ENCODE measurements at regions not wholly inside any gene's neighbourhood (a gene's known extent, or its start where the extent isn't known, plus 50 kb on each side); places are given as distances from the start of the nearest gene placed in this dataset.

DNA sequence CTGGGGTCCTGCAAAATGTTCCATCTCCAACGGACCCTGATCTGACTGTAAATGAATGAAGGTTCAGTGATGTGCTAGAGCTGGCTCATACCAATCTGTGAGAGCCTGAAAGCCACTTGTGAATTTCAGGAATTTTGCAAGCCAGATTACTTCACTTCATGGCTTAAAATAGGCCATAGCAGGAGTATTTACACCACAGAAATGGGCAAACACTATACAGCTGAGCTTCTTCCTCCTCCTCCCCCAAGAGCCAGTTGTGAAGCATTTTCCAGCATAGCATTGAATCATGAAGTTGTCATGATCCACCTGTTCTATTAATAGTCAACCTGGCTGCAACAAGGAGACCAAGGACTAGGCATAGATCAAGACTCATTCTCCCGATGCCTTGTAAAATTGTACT lies 141.3 kb upstream of the RASSF8 start:
- no peak overlapping the region for H3K9ac ChIP-seq (ENCODE audit: low read length)
- H3K36me3 ChIP-seq (ENCODE audit: control insufficient read depth, low read depth, low read length): no peaks in the 10 kb centered on the region
- no peak overlapping the region for H3K4me3 ChIP-seq (ENCODE audit: low read length)
- H3K9me3 ChIP-seq (ENCODE audit: control insufficient read depth, low read depth, low read length): no peaks in the 10 kb centered on the region
- H3K27me3 ChIP-seq (ENCODE audit: control insufficient read depth, insufficient read depth, low read length): no peaks in the 10 kb centered on the region
- no peaks in the 10 kb centered on the region for H3K4me1 ChIP-seq (ENCODE audit: control insufficient read depth, low read depth, low read length)
- no peak overlapping the region for H3K27ac ChIP-seq (ENCODE audit: low read length)

DNA sequence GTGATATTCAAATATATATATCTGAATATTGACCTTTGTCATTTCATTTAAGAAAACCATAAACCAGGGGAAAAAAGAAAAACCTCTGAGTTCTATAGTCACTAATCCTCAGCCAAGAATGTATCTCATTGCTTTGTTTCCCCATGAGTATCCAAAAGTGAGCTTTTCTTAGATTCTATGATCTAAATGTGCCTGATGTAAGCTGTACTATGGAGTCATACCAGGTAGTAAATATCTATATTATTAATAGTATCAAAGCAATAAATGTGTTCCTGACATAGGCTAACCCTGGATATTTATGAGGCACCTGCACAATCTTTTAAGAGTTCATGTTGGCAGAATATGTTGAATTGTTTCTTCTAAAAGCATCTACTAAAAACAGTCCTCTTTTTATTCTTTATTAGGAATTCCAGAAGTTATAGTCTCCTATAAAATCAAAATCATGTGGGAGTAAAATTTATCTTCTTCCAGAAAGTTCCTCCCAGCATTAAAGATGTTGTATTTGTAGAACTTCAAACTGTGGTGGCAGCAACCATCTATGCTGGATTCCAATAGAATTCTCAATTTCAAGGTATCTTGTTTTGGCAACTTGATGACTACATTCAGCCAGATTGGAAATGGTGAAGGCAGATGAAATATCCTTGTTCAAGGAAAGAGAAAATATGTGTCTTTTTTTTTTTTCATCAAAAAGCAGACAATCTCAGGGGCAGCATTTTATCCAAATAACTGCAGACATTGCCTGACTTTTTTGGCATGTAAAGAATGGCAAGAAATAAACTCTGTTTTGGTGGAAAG lies 139.7 kb upstream of the RASSF8 start:
- H3K4me3 ChIP-seq (ENCODE audit: low read length): no peak overlapping the region
- H3K4me1 ChIP-seq (ENCODE audit: control insufficient read depth, low read depth, low read length): no peaks in the 10 kb centered on the region
- no peaks in the 10 kb centered on the region for H3K27me3 ChIP-seq (ENCODE audit: control insufficient read depth, insufficient read depth, low read length)
- H3K9me3 ChIP-seq (ENCODE audit: control insufficient read depth, low read depth, low read length): no peaks in the 10 kb centered on the region
- H3K36me3 ChIP-seq (ENCODE audit: control insufficient read depth, low read depth, low read length): no peaks in the 10 kb centered on the region
- H3K27ac ChIP-seq (ENCODE audit: low read length): no peak overlapping the region
- no peak overlapping the region for H3K9ac ChIP-seq (ENCODE audit: low read length)

DNA sequence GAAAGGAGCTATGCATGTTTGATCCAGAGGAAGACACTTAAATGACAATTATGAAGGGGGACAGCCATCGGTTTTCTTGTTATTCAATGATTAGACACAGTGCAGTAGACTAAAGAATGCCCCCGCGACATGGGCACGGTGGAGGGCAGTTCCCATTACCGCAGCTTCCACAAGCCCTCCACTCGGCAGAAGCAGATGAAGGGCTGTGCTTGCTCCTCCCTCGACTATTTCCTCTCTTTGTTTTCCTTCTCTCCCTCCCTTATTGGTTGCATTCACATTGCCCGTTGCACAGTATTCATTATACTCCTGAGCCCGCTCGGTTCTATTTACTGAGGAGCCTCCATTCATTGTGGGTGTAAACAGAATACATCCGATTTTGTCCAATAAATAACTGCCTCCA lies 138.8 kb upstream of the RASSF8 start:
- Histone ChIP-seq H3K27ac (ENCODE audit: low read length) (no peak overlapping the region), H3K36me3 (ENCODE audit: control insufficient read depth, low read depth, low read length) (no peaks in the 10 kb centered on the region), H3K9me3 (ENCODE audit: control insufficient read depth, low read depth, low read length) (no peaks in the 10 kb centered on the region), H3K4me3 (ENCODE audit: low read length) (no peak overlapping the region), H3K4me1 (ENCODE audit: control insufficient read depth, low read depth, low read length) (no peaks in the 10 kb centered on the region), H3K9ac (ENCODE audit: low read length) (no peak overlapping the region), H3K27me3 (ENCODE audit: control insufficient read depth, insufficient read depth, low read length) (no peaks in the 10 kb centered on the region)

DNA sequence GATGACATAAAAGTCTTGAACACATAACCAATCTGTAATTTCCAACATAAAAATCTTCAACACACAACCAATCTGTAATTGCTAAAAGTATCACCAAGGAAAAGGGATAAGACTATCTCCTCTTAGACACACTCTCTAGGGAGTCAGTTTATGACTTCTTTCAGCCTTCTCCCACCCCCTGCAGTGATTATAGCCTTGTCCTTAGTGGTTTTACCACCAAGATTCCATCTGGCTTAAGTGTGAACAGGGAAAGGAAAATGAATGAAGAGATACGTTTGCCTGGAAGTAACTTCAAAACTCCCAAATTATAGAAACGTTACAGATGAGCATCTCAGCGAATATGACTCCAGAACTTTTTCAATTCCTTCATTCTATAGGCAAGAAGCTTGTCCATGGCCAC lies 136.2 kb upstream of the RASSF8 start:
- Histone ChIP-seq H3K27ac (ENCODE audit: low read length) (no peak overlapping the region), H3K4me1 (ENCODE audit: control insufficient read depth, low read depth, low read length) (no peaks in the 10 kb centered on the region), H3K4me3 (ENCODE audit: low read length) (no peak overlapping the region), H3K9ac (ENCODE audit: low read length) (no peak overlapping the region), H3K36me3 (ENCODE audit: control insufficient read depth, low read depth, low read length) (no peaks in the 10 kb centered on the region), H3K9me3 (ENCODE audit: control insufficient read depth, low read depth, low read length) (no peaks in the 10 kb centered on the region), H3K27me3 (ENCODE audit: control insufficient read depth, insufficient read depth, low read length) (no peaks in the 10 kb centered on the region)

DNA sequence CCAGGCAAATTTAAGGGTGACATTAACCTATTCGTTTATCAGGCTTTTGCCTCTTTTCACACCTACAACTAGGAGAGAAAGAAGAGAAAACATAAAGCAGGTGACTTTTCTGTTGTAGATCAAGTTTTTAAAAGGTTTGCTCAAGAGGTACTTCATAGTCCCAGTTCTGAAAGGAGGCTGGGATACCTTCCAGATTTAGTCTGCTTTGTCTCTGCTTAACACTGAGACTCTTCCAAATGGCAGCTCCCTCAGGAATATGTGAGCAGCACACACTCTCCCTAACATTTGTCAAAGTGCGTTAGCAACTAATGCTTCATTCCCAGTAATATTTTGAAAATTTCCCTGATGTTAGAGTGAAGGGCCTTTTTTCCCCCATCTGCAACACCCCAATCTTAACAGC lies 133.7 kb upstream of the RASSF8 start:
- Histone ChIP-seq H3K27me3 (ENCODE audit: control insufficient read depth, insufficient read depth, low read length) (no peaks in the 10 kb centered on the region), H3K36me3 (ENCODE audit: control insufficient read depth, low read depth, low read length) (no peaks in the 10 kb centered on the region), H3K9ac (ENCODE audit: low read length) (no peak overlapping the region), H3K9me3 (ENCODE audit: control insufficient read depth, low read depth, low read length) (no peaks in the 10 kb centered on the region), H3K4me1 (ENCODE audit: control insufficient read depth, low read depth, low read length) (no peaks in the 10 kb centered on the region), H3K27ac (ENCODE audit: low read length) (no peak overlapping the region), H3K4me3 (ENCODE audit: low read length) (no peak overlapping the region)

DNA sequence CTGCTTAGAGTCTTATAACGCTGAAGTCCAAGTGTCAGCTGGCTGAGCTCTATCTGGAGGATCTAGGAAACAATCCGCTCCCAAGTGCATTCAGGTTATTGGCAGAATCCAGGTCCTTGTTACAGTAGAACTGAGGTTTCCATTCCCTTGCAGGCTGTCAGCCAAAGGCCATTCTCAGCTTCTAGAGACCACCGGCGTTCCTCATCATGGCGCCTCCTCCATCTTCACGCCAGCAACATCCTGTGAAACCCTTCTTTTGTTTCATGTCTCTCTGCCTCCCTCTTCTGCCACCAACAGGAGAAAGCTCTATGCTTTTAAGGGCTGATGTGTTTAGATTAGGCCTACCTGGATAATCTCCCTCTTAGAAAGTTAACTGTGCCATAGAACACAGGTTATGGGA lies 133.0 kb upstream of the RASSF8 start:
- H3K36me3 ChIP-seq (ENCODE audit: control insufficient read depth, low read depth, low read length): no peaks in the 10 kb centered on the region
- no peak overlapping the region for H3K27ac ChIP-seq (ENCODE audit: low read length)
- H3K9ac ChIP-seq (ENCODE audit: low read length): no peak overlapping the region
- no peaks in the 10 kb centered on the region for H3K9me3 ChIP-seq (ENCODE audit: control insufficient read depth, low read depth, low read length)
- H3K4me1 ChIP-seq (ENCODE audit: control insufficient read depth, low read depth, low read length): no peaks in the 10 kb centered on the region
- no peak overlapping the region for H3K4me3 ChIP-seq (ENCODE audit: low read length)
- no peaks in the 10 kb centered on the region for H3K27me3 ChIP-seq (ENCODE audit: control insufficient read depth, insufficient read depth, low read length)

DNA sequence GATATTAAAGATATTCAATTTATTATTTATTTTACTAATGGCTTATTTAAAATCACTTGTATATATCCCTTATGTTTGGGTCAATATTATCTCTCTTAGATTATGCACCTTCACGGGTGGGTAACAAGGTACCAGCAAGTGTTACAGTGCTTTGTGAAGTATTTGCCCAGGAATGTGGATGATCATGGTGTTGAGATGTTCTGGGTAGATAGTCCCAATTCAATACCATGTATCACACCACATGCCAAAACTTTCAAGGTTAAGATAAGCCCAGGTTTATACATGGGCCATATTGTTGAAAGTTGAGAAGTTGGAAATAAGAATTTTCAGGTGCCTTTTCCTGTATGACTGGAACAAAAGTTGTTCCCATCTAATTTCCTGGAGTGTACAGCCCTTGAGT lies 131.3 kb upstream of the RASSF8 start:
- Histone ChIP-seq H3K36me3 (ENCODE audit: control insufficient read depth, low read depth, low read length) (no peaks in the 10 kb centered on the region), H3K4me3 (ENCODE audit: low read length) (no peak overlapping the region)

DNA sequence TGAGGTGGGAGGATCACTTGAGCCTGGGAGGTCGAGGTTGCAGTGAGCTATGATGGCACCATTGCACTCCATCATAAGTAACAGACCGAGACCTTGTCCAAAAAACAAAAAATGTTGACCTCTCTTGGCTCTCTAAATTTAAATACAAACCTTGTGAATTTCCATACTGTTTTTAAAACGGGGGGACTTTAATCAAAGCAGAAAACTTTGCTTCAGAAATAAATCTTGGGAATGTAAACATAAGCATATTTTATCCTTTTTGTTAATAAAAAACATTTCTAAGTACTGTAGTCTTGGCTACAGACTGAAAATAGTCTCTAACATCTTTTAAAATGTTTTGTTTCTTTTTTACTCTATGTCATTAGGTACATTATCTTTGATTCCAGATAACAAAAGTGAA lies 130.7 kb upstream of the RASSF8 start:
- H3K4me1 ChIP-seq (ENCODE audit: control insufficient read depth, low read depth, low read length): no peaks in the 10 kb centered on the region

More for the DNA sequence above, 131.3 kb upstream of the RASSF8 start:
- H3K4me1 ChIP-seq (ENCODE audit: control insufficient read depth, low read depth, low read length): no peaks in the 10 kb centered on the region
- no peak overlapping the region for H3K9ac ChIP-seq (ENCODE audit: low read length)
- no peaks in the 10 kb centered on the region for H3K9me3 ChIP-seq (ENCODE audit: control insufficient read depth, low read depth, low read length)
- H3K27ac ChIP-seq (ENCODE audit: low read length): no peak overlapping the region
- H3K27me3 ChIP-seq (ENCODE audit: control insufficient read depth, insufficient read depth, low read length): no peaks in the 10 kb centered on the region

DNA sequence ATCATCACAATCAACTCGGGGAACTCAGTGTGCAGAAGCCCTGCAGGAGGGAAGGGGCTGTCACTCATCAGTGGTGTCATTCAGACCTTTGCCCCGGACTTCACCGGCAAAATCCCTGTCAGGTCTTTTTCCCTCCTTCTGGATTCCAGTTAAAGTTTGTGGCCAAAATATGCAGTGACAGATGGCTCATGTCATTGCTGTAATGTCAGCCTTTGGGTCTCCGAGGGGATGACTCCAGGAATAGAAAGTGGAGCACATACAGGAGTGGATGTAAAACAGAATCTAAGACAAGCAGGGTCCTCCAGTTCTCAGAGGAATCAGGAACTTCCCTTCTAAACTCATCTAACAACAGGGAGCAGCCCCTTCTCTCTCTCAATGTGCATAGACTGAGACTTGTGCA lies 130.3 kb upstream of the RASSF8 start:
- H3K36me3 ChIP-seq (ENCODE audit: control insufficient read depth, low read depth, low read length): no peaks in the 10 kb centered on the region
- no peaks in the 10 kb centered on the region for H3K4me1 ChIP-seq (ENCODE audit: control insufficient read depth, low read depth, low read length)
- no peak overlapping the region for H3K27ac ChIP-seq (ENCODE audit: low read length)
- H3K27me3 ChIP-seq (ENCODE audit: control insufficient read depth, insufficient read depth, low read length): no peaks in the 10 kb centered on the region
- no peak overlapping the region for H3K4me3 ChIP-seq (ENCODE audit: low read length)
- no peak overlapping the region for H3K9ac ChIP-seq (ENCODE audit: low read length)
- no peaks in the 10 kb centered on the region for H3K9me3 ChIP-seq (ENCODE audit: control insufficient read depth, low read depth, low read length)

More for the DNA sequence above, 130.7 kb upstream of the RASSF8 start:
- no peak overlapping the region for H3K9ac ChIP-seq (ENCODE audit: low read length)
- H3K27ac ChIP-seq (ENCODE audit: low read length): no peak overlapping the region
- no peaks in the 10 kb centered on the region for H3K27me3 ChIP-seq (ENCODE audit: control insufficient read depth, insufficient read depth, low read length)
- no peak overlapping the region for H3K4me3 ChIP-seq (ENCODE audit: low read length)
- no peaks in the 10 kb centered on the region for H3K9me3 ChIP-seq (ENCODE audit: control insufficient read depth, low read depth, low read length)
- H3K36me3 ChIP-seq (ENCODE audit: control insufficient read depth, low read depth, low read length): no peaks in the 10 kb centered on the region

DNA sequence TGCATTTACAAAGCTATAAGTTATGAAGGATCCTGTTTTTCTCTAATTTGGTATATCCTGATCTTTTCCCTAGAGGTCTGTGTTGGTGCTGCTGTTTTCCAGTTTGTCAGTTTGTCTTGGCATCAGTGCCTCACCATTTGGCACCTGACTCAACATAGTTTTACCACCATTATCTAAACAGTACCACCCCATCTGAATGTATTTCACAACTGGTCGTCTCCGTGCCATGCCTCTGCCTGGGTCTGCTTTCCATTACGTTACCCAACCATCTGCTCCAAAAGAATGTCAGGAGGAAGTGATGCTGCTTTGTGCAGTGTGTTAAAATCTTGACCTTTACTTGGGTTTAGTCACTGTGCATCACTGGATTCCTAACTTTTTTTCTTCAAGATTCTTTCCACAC lies 129.3 kb upstream of the RASSF8 start:
- Histone ChIP-seq H3K27ac (ENCODE audit: low read length) (no peak overlapping the region), H3K9me3 (ENCODE audit: control insufficient read depth, low read depth, low read length) (no peaks in the 10 kb centered on the region), H3K4me3 (ENCODE audit: low read length) (no peak overlapping the region), H3K4me1 (ENCODE audit: control insufficient read depth, low read depth, low read length) (no peaks in the 10 kb centered on the region), H3K9ac (ENCODE audit: low read length) (no peak overlapping the region), H3K36me3 (ENCODE audit: control insufficient read depth, low read depth, low read length) (no peaks in the 10 kb centered on the region), H3K27me3 (ENCODE audit: control insufficient read depth, insufficient read depth, low read length) (no peaks in the 10 kb centered on the region)

DNA sequence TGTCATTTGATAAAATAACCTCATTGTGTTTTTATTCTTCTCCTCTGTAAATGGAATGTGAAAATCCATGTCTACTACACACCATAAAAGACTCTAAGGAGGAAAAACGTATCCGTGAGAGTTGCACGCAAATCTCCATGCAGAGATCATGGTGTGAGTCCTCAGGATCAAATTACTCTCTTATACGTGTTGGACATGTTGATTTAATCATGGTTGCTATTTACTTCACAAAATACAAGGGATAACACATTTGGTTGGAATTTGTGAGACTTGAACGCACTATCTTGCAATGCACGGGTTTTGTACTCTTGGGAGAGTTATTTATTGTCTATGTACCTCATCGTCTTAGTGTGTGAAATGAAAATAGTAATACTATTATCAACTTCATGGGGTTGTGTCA lies 128.0 kb upstream of the RASSF8 start:
- Histone ChIP-seq H3K36me3 (ENCODE audit: control insufficient read depth, low read depth, low read length) (no peaks in the 10 kb centered on the region), H3K27me3 (ENCODE audit: control insufficient read depth, insufficient read depth, low read length) (no peaks in the 10 kb centered on the region), H3K4me1 (ENCODE audit: control insufficient read depth, low read depth, low read length) (no peaks in the 10 kb centered on the region), H3K27ac (ENCODE audit: low read length) (no peak overlapping the region), H3K9ac (ENCODE audit: low read length) (no peak overlapping the region), H3K9me3 (ENCODE audit: control insufficient read depth, low read depth, low read length) (no peaks in the 10 kb centered on the region), H3K4me3 (ENCODE audit: low read length) (no peak overlapping the region)

DNA sequence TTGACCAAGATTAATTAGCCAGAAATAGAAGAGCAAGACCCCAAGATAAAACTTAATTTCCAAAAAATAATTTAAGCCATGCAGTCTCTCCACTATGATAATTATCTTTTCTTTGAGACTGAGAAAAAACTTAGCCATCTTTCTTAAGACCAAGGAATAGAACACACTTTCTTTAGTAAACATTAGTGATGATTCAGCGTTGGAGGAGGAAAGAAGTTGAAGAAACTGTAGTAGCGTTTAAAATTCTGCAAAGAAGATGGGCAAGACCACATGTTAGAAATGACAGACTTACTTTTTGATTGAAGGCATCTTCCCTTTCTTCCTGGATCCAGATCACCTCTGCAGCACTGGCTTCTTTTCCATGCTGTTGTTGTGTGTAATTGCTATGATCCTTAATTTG lies 124.8 kb upstream of the RASSF8 start:
- Histone ChIP-seq H3K4me1 (ENCODE audit: control insufficient read depth, low read depth, low read length) (peaks cover 6% of the 10 kb centered on the region), H3K9me3 (ENCODE audit: control insufficient read depth, low read depth, low read length) (no peaks in the 10 kb centered on the region), H3K27ac (ENCODE audit: low read length) (no peak overlapping the region), H3K27me3 (ENCODE audit: control insufficient read depth, insufficient read depth, low read length) (no peaks in the 10 kb centered on the region), H3K9ac (ENCODE audit: low read length) (no peak overlapping the region), H3K4me3 (ENCODE audit: low read length) (no peak overlapping the region), H3K36me3 (ENCODE audit: control insufficient read depth, low read depth, low read length) (no peaks in the 10 kb centered on the region)
